ENCODE measurements at regions not wholly inside any gene's neighbourhood (a gene's known extent, or its start where the extent isn't known, plus 50 kb on each side); places are given as distances from the start of the nearest gene placed in this dataset.

- no peak for TF ChIP-seq USF2 (CRISPR knock-in tag; IDR thresholded peaks at IDR 0.05)
- TF ChIP-seq AFF4 (CRISPR knock-in tag; IDR thresholded peaks at IDR 0.05; ENCODE audit: borderline replicate concordance) = no peak
Measured at GRCh38 chr6:132101535-132101934, 150.4 kb upstream of the CCN2 start (continued).

- CTCF ChIA-PET = interaction anchor here (0.6 to 1.6 kb wide), 2 partner anchors 144 to 710 kb away, joined by 3 to 4 read pairs; no protein-coding TSS in a partner anchor
- no peak for TF ChIP-seq AFF4 (CRISPR knock-in tag; IDR thresholded peaks at IDR 0.05; ENCODE audit: borderline replicate concordance)
- TF ChIP-seq HMGA2 (CRISPR knock-in tag; IDR thresholded peaks at IDR 0.05) = no peak
- TF ChIP-seq, protein P1, sequence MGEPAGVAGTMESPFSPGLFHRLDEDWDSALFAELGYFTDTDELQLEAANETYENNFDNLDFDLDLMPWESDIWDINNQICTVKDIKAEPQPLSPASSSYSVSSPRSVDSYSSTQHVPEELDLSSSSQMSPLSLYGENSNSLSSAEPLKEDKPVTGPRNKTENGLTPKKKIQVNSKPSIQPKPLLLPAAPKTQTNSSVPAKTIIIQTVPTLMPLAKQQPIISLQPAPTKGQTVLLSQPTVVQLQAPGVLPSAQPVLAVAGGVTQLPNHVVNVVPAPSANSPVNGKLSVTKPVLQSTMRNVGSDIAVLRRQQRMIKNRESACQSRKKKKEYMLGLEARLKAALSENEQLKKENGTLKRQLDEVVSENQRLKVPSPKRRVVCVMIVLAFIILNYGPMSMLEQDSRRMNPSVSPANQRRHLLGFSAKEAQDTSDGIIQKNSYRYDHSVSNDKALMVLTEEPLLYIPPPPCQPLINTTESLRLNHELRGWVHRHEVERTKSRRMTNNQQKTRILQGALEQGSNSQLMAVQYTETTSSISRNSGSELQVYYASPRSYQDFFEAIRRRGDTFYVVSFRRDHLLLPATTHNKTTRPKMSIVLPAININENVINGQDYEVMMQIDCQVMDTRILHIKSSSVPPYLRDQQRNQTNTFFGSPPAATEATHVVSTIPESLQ (CRISPR knock-in tag; IDR thresholded peaks at IDR 0.05) = no peak
- TF ChIP-seq JAZF1 (CRISPR knock-in tag; IDR thresholded peaks at IDR 0.05) = no peak
- no peak for TF ChIP-seq USF2 (CRISPR knock-in tag; IDR thresholded peaks at IDR 0.05)
- TF ChIP-seq, protein P2, sequence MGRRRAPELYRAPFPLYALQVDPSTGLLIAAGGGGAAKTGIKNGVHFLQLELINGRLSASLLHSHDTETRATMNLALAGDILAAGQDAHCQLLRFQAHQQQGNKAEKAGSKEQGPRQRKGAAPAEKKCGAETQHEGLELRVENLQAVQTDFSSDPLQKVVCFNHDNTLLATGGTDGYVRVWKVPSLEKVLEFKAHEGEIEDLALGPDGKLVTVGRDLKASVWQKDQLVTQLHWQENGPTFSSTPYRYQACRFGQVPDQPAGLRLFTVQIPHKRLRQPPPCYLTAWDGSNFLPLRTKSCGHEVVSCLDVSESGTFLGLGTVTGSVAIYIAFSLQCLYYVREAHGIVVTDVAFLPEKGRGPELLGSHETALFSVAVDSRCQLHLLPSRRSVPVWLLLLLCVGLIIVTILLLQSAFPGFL (CRISPR knock-in tag; IDR thresholded peaks at IDR 0.05; ENCODE audit: borderline replicate concordance) = no peak
- no peak for TF ChIP-seq FOXP4 (CRISPR knock-in tag; IDR thresholded peaks at IDR 0.05)
- TF ChIP-seq CTCF (IDR thresholded peaks at IDR 0.05) = no peak
- no peak for TF ChIP-seq RORB (CRISPR knock-in tag; IDR thresholded peaks at IDR 0.05)
- no peak for TF ChIP-seq ELF4 (CRISPR knock-in tag; IDR thresholded peaks at IDR 0.05; ENCODE audit: low read depth)
- TF ChIP-seq, protein P3, sequence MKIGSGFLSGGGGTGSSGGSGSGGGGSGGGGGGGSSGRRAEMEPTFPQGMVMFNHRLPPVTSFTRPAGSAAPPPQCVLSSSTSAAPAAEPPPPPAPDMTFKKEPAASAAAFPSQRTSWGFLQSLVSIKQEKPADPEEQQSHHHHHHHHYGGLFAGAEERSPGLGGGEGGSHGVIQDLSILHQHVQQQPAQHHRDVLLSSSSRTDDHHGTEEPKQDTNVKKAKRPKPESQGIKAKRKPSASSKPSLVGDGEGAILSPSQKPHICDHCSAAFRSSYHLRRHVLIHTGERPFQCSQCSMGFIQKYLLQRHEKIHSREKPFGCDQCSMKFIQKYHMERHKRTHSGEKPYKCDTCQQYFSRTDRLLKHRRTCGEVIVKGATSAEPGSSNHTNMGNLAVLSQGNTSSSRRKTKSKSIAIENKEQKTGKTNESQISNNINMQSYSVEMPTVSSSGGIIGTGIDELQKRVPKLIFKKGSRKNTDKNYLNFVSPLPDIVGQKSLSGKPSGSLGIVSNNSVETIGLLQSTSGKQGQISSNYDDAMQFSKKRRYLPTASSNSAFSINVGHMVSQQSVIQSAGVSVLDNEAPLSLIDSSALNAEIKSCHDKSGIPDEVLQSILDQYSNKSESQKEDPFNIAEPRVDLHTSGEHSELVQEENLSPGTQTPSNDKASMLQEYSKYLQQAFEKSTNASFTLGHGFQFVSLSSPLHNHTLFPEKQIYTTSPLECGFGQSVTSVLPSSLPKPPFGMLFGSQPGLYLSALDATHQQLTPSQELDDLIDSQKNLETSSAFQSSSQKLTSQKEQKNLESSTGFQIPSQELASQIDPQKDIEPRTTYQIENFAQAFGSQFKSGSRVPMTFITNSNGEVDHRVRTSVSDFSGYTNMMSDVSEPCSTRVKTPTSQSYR (CRISPR knock-in tag; IDR thresholded peaks at IDR 0.05) = no peak
- no peak for TF ChIP-seq JUN (CRISPR knock-in tag; IDR thresholded peaks at IDR 0.05)
- TF ChIP-seq SP1 (CRISPR knock-in tag; conservative IDR thresholded peaks at IDR 0.05) = no peak
Measured at GRCh38 chr6:132100388-132100990, 149.3 kb upstream of the CCN2 start.

More at GRCh38 chr6:132100388-132100990, 149.3 kb upstream of the CCN2 start:
- ATAC-seq = no peak
- Mint-ChIP-seq H3K4me1 (no peaks in the 10 kb centered on the region), H3K27me3 (ENCODE audit: low read depth) (no peaks in the 10 kb centered on the region), H3K9me3 (peaks cover 20% of the 10 kb centered on the region), H3K4me3 (no peak overlapping the region), H3K27ac (no peak overlapping the region), H3K36me3 (peaks cover 8% of the 10 kb centered on the region)
- DNase-seq (ENCODE audit: low spot score) = no peak
- POLR2A ChIA-PET = no interaction called here
